GM18505 (cell line): ENCODE measurements at regions not wholly inside any gene's neighbourhood (a gene's known extent, or its start where the extent isn't known, plus 50 kb on each side); places are given as distances from the start of the nearest gene placed in this dataset.
"Not testable (repeated sequence)": the region's sequence is repeated elsewhere in the genome, so short reads cannot be mapped to it uniquely, and the experiment has no call there.

ENCODE experiments used
- ATAC-seq: cut with Tn5 transposase; IDR thresholded peaks from one replicate; pipeline ENCODE4 v1.9.1; 2021; ENCODE audit not compliant: unreplicated experiment
- POLR2A ChIP-seq: IDR thresholded peaks from 4 replicates; pipeline ENCODE4 v1.6.1; 2011; ENCODE audit warnings: borderline replicate concordance; ENCODE audit not compliant: insufficient read depth, insufficient read length; ENCODE audit errors: extremely low read depth

DNA sequence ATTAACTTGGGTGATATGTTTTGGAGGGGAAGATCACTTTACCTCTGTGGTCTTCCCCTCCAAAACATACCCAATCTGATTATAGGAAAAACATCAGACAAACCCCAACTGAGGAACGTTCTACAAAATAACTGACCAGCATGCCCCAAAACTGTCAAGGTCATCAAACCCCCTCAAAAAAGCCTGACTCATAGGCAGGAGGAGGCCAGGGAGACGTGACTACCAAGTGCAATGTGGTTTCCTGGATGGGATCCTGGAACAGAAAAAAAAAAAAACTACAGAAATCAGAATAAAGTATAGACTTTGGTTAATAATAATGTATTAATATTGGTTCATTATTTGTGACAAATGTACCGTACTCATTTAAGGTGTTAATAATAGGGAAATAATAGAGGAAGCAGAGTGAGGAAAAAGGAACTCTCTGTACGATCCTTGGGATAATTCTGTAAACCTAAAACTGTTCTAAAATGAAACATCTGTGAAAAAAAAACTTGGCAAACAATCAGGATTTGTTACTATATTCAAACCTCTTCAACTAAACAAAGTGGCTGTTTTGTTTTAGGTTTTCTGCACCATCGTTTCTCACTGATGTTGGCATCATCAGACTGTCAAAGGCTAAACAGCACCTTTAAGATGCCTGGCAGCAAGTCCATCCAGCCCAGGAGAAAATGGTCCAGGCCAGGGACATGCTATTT lies 266.7 kb upstream of the SDK2 start:
- no peak for ATAC-seq
- TF ChIP-seq POLR2A = no peak

- no peak for ATAC-seq
These were observed 267.6 kb upstream of the SDK2 start for GRCh38 chr17:73911726-73912372.

DNA sequence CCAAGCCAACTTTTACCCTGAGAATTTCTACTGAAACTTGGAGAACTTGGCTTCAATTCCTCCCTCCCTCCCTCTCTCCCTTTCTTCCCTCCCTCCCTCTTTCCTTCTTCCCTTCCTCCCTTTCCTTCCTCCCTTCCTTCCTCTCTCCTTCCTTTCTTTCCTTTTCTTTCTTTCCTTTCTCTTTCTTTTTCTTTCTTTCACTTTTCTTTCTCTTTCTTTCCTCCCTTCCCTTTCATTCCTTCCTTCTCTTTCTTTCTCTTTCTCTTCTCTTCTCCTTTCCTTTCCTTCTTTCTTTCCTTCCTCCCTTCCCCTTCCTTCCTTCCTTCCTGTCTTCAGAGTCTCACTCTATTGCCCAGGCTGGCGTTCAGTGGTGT lies 268.1 kb upstream of the SDK2 start:
- no peak for ATAC-seq
- TF ChIP-seq POLR2A = no peak

More at GRCh38 chr17:73911726-73912372, 267.6 kb upstream of the SDK2 start:
- TF ChIP-seq POLR2A = no peak

DNA sequence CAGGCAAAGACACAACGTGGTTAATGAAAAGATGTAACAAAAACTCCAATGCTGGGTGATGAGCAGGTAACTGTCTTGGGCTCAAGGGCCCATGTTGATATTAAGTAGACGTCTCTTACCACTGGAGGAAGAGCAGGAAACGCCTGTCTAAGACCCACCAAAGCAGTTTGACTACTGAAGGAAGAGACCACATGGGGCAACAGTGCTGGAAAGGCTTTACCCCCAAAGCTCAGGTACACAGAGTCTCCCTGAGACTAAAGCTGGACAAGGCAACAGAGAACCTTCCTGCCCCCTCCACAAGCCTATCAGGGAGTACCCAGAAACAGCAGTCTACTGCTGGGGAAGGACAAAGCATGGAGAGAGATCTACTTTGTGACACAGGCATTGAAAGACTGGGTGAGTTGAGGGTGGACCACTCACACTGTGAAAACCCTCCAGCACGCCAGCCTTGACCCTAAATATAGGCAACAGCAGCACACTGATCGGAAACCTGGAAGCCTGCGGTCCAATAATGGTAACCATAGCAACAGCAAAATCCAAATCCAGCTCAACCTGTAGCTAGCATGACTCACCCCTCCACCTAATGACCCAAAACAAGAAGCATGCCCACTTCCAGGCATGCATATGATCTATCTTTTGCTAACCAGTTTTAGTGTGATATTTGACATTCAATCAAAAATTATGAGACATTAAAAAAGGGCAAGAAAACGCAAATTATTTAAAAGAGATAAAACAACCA lies 270.5 kb upstream of the SDK2 start:
- no peak for TF ChIP-seq POLR2A
- no peak for ATAC-seq

GRCh38 chr17:73919033-73919432 lies 274.8 kb upstream of the SDK2 start:
- not testable (repeated sequence) for ATAC-seq

DNA sequence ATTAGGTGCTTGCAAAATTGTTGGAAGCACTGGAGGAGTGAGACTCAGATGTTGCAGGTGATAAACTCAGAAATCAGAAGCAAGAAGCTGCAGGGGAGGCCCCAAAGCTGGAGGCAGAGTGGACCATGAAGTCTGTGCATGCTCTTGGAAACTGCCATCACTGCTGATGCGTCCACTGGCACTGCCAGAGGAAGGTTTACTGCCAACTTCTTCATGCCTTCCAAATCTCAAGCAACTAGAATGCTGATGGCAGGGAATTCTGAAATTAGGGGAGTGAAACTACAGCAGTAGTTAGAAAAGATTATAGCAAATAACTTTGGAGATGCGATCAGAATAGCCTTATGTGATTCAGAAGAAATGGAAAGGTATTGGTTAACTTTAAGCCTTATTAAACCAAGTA lies 277.1 kb upstream of the SDK2 start:
- no peak for TF ChIP-seq POLR2A
- no peak for ATAC-seq

DNA sequence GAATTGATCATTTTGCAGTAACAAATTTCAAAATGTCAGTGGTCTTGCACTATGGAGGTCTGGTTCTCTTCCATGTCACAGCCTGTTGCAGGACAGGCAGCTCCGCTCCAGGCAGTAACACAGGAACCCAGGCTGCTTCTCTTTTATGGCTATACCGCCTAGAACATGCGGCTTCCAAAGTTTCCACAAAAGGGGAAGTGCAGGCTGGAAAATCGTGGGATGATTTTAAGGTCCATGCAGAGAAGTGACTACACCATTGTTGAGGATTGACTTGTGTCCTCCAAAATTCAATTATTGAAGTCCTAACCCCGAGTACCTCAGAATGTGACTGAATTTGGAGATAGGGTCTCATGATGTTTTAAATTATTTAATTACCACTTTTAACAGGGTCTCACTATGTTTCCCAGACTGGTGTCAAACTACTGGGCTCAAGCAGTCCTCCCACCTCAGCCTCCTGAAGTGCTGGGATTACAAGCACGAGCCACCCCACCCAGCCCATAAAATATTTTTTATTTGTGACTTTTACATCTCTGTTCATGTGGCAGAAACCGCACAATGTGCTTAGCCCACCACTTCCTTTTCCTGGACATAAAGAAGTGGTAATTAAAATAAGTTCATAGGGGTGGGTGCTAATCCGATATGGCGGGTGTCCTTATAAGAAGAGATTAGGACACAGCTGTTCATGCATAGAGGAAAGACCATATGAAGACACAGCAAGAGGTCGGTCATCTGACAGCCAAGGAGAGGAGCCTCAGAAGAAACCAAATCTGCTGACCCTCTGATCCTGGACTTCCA lies 279.2 kb upstream of the RPL38 start:
- no peak for TF ChIP-seq POLR2A
- ATAC-seq = no peak

DNA sequence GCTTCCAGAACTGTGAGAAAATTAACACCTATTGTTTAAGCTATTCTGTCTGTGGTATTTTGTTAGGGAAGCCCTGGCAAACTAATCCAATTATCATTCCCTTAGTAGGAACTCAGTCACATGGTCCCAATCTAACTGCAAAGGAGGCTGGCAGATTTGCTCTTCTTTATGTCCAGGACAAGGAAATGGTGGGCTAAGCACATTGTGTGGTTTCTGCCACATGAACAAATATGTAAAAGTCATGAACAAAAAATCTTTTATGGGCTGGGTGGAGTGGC lies 278.6 kb upstream of the RPL38 start:
- no peak for ATAC-seq
- no peak for TF ChIP-seq POLR2A

GRCh38 chr17:73929860-73930430 lies 273.5 kb upstream of the RPL38 start:
- no peak for TF ChIP-seq POLR2A
- no peak for ATAC-seq

- ATAC-seq = no peak
- TF ChIP-seq POLR2A = no peak
These were observed 271.2 kb upstream of the RPL38 start for GRCh38 chr17:73932216-73932749.

GRCh38 chr17:73933164-73933766 lies 270.2 kb upstream of the RPL38 start:
- ATAC-seq = no peak
- TF ChIP-seq POLR2A = no peak

- no peak for ATAC-seq
- TF ChIP-seq POLR2A = no peak
These were observed 269.6 kb upstream of the RPL38 start for GRCh38 chr17:73933871-73934270.

- TF ChIP-seq POLR2A = no peak
- ATAC-seq = no peak
These were observed 268.8 kb upstream of the RPL38 start for GRCh38 chr17:73934696-73935095.
